HG03159 (cell line): ENCODE measurements at regions not wholly inside any gene's neighbourhood (a gene's known extent, or its start where the extent isn't known, plus 50 kb on each side); places are given as distances from the start of the nearest gene placed in this dataset.

Experiments
- ATAC-seq: cut with Tn5 transposase; IDR thresholded peaks from one replicate; pipeline ENCODE4 v1.9.1; 2021; ENCODE audit warnings: mild to moderate bottlenecking, moderate library complexity; ENCODE audit not compliant: unreplicated experiment

DNA sequence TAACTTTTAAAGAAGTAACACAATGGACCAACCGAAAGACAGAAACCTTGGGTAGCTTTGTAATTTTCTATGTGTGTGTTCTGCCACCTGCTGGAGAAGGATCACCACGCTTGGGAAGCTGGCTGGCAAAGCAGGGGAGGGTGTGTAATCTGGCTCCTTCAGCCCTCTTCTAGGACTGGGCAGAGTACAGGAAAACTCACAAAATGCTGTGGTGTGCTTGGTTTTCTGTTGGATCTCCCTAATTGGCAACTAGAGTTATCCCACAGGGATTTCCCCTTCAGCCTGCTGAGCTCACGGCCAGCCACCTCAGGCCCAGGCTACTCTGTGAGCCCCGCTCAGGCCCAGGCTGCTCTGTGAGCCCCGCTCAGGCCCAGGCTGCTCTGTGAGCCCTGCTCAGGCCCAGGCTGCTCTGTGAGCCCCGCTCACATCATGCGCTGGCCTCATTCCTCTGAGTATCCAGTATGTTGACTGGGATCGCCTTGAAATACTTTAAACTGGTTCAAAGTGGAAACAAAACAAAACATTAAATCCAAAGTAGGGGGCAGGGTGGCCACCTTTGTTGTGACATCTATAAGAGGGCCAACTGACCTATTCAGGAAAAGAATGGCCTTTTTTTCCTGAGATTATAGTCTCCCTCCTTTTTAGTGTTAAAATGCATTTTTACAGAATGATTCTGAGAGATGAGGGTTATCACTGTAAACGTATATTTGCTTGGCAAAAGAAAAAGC, 52.0 kb upstream of the RNU6-8 start:
- ATAC-seq, result no peak

DNA sequence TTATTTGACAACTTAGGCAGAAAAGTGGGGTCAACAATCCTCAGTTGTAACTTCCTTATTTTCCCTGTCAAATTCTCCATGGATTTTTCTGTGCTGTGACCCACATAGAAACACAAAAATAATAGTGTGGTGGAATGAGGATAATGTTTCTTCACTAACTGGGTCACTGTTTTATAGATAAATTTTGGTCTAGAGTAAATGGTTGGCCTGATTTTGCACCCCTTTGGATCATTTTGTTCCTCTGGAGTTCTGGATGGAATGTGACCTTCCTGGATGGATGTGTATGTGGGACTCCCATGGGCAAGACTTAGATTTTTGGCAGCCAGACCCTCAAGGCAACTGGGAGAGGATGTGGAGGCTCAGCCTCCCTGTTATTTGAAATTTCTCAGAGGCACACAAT, 52.7 kb upstream of the RNU6-8 start:
- ATAC-seq, result no peak

DNA sequence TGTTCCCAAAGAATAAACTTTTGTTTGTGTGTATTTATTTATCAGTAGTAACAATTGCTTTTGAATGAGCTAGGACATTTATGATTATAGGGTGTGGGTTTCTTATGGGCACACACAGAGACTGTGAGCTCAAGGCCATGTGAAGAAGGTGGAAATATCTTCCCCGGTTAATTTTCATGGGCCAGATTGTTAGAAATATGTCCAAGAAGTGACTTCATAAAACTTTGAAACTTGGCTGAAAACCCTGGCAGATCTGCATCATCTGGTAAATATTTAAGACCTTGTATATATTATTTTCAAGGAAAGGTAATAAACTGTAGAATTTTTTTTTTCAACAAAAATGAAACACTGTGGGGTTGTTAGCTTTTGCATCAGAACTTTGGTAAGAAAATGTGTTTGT, 53.5 kb upstream of the RNU6-8 start:
- ATAC-seq, result no peak

DNA sequence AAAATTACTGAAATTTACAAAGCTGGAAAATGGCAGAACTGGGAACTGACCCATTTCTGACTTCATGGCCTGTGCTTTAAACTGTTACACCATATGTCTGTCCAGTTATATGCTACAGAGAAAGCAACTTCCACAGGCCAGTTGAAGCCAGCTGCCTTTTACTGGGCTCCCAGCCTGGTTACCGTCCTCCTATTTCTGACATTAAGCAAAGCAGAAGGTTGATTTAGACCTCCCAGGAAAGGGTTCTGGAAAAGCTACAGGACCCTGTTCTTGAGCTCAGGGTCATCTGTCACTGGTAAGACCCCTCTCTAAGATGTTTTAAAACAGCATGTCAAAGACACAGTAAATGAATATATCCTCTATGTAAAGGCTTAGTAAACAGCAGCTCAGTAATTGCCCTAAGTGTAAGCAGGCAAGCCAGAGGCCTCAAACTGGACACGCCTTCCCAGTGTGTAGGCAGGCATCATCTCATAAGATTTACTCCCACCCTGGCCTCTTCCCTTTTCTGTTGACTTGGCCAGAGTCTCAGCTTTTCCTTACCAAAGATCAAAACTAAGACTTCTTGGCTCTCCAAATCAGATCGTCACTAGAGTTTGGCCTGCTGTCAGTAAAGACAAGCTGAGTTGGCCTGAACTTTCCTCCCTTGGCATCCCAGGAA, 55.4 kb upstream of the RNU6-8 start:
- ATAC-seq, result no peak

DNA sequence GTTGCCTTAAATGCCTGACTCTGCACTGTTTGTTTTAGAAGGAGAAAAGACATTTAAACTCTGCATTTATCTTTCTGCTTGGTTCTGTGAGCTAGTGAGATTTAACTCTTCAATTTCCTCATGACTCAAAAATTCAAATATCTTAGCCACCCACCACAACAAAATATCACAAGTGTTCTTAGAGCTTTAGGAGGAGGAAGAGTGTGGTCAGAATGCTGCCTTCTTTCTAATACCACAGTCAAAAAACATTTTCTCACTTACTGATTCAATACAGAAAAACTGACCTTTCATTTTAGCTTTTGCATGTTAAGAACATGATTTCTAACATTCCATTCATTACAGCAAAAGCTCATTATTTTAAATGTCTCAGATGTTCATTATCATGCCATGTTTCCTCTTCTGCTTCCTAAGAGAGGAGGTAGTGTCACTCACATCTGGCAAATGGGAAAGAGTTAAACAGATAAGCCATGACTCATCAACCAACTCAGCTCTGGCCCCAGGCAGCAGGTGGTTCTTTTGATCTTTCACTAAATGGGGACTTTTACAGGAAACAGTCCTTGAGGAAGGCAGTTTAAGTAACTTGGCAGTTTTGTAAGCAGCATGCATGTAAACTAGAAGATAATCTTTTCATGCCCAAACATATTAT, 56.4 kb upstream of the RNU6-8 start:
- peak; percentile 79 for ATAC-seq

DNA sequence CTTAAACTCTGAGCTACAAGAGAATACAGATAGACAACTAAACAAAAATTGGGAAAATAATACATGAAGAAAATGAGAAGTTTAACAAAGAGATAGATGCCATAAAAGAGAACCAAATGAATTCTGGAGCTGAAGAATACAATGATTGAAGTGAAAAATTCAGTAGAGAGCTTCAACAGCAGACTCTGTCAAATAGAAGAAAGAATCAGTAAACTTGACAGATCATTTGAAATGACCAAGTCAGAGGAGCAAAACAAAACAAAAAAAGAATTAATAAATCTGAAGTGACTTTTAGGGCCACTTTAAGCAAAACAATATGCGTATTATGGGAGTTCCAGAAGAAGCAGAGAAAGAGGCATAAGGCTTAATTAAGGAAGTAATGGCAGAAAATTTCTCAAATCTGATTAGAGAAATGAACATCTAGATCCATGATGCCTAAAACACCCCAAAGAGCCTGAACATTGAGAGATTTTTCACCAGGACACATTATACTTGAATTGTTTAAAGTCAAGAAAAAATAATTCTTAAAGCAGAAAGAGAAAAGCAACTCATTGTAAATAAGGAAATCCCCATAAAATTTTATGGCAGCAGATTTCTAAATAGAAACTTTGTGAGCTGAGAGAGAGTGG, 61.0 kb upstream of the RNU6-8 start:
- ATAC-seq, result no peak

DNA sequence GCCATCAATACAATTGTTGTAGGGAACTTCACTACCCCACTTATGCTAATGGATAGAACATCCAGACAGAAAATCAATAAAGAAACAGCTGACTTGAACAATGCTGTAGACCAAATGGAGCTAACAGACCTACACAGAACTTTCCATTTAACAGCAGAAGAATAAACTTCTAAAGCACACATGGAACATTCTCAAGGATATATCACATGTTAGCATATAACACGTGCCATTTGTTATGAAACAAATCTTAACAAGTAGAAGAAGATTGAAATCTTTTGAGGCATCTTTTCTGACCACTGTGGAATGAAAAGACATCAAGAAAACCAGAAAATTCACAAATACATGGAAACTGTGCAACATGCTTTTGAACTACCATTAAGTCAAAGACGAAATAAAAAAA, 62.5 kb upstream of the RNU6-8 start:
- no peak for ATAC-seq

DNA sequence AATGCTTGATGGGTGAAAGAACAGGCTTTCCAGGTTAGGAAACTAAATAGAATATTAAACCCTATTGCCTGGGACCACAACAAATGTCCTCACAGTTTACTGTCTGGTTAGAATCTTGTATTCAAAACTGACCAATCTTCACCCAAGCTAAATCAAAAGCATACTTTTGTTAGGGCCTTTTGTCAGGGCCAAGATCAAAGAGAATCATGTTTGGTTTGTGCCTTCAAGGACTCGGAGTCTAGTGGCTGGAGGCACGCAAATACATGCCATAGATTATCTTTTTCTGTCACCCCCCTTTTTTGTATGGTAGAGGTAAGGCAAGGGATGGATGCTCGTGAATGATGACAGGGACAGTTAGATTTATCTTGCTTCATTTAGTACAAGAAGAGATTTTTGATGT, 51.1 kb upstream of the AKAP6 start:
- no peak for ATAC-seq
